HG03439 (cell line): ENCODE measurements at regions not wholly inside any gene's neighbourhood (a gene's known extent, or its start where the extent isn't known, plus 50 kb on each side); places are given as distances from the start of the nearest gene placed in this dataset.

ENCODE experiments used
- ATAC-seq: cut with Tn5 transposase; IDR thresholded peaks from one replicate; pipeline ENCODE4 v1.9.1; 2021; ENCODE audit warnings: mild to moderate bottlenecking, moderate library complexity; ENCODE audit not compliant: unreplicated experiment

GRCh38 chr1:228969953-228970800 is 234.9 kb downstream of the RHOU start:
- ATAC-seq, result no peak

DNA sequence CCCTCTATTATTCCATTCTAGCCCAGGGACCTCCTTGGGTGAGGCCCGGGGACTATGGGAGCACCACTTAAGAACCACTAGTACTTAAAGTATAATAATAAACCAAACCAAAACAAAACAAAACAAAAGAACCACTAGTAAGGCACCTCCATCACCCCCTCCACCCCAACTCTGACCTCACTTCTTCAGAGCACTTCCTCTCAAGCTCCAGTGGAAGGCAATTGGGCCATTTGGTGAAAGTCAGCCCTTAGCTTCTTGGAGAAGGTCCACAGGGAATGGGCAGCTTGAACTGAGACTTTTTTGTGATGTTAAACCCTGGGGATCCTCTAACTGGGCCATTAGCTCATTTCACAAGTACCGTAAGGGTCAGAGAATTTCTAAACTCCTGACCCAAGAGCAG is 237.3 kb downstream of the RHOU start:
- ATAC-seq, result no peak

GRCh38 chr1:228974273-228974672 is 239.0 kb downstream of the RHOU start:
- no peak for ATAC-seq

GRCh38 chr1:228975238-228975907 is 240.1 kb downstream of the RHOU start:
- ATAC-seq, result no peak

DNA sequence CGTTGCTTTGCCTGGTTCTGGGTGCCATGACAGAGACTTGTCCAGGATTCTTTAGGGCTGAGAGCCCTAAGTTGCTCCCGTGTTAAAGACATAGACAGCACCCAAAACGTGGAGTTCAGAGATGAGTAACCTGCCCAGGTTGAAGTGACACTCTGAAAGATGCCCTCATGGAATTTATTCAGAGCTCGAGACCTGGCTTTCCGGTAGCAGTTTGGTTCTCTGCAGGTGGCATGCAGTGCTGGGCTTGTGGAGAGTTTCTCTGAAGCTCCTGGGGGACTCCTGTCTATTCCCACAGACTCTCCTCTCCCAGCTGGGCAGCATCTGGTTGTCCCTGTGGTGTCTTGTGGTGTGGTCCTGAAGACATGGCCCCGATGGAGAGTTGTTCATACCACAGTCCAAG is 241.0 kb downstream of the RHOU start:
- no peak for ATAC-seq

DNA sequence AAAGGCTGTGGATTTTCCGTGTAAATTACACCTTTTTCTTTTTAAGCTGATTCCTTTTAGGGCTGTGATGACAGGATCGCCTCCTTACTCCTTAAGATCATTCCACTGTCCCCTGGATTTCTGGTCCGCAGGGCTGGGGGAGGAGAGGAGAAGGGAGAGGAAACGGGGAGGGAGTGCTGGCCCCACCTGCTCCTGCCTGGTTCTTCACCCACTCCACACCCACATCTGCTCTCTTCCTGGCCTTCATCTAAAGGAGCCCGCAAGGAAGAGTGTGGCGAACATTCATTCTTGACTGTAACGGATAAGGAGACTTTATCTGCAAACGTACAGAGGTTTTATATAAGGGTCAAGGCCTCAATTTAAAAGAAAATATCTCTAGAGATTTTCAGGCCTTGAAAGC is 242.0 kb downstream of the RHOU start:
- no peak for ATAC-seq

DNA sequence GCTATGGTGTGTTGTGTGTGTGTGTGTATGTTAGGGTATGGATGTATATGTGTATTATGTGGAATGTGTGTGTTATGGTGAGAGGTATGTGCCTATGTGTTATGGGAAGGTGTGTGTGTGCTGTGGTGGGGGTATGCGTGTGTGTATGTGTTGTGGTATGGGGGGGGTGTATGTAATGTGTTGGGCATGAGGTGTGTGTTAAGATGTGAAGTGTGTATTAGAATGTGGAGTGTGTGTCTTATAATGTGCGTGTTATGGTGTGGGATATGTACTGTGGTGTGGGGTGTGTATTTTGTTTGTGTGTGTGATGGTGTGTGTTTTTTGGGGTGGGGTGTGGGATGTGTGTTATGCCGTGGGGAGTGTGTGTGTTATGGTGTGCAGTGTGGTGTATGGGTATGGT is 242.5 kb downstream of the RHOU start:
- no peak for ATAC-seq

DNA sequence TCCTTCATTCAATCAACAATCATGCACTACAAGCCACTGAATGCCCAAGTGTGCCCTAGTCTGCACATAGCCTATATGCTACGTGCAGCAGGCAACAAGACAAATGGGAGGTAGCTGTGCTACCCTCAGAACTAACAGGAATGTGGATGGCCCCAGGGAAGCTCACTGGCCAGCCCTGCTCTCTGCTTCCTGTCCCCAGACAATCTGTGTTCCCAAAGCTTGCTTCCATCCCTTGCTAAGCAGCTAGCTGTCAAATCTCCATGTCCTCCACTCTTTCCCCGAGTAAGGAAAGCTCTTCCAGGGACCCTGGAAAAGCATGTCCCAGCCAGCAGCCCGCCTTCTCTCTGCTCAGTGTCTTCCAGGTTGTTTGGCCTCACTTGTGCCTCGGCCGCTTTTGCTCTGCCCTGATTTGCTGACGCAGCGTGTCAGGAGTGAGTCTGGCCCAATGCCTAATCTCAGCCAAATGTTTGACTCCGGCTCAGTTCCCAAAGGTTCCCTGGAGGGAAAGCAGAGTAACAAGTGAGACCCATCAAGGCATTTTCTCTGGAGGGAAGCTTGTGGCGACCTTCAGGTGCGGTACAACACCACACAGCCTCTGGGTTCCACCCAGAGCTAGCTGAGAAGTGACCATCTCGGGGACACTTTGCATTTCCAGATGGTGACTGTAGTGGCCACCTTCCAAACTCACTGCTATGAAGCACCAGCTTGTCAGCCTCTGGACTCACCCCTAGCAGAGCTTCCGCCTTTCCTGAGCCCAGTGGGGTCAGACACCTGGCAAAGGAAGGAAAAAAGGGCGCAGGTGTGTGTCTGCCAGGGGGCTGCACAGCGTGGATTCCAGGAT is 243.4 kb downstream of the RHOU start:
- ATAC-seq, result no peak

DNA sequence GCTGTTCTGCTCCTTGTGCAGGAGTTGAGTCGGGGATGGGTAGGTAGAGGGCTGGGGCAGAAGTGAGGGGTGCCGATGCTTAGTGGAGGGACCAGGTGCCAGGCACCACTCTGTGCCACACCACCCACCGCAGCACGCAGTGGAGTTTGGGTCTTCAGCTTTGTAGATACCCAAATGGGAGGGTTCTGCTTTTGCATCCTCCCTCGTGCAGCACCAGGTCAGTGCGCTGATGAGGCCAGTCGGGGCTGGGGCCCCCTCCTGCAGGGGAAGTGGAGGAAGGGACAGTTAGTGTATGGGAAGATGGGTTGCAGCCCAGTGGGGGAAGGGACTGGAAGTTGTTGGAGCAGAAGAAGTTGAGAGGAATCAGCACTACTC is 244.0 kb downstream of the RHOU start:
- no peak for ATAC-seq

- no peak for ATAC-seq
Observed at GRCh38 chr1:228979774-228980173, 244.5 kb downstream of the RHOU start.

DNA sequence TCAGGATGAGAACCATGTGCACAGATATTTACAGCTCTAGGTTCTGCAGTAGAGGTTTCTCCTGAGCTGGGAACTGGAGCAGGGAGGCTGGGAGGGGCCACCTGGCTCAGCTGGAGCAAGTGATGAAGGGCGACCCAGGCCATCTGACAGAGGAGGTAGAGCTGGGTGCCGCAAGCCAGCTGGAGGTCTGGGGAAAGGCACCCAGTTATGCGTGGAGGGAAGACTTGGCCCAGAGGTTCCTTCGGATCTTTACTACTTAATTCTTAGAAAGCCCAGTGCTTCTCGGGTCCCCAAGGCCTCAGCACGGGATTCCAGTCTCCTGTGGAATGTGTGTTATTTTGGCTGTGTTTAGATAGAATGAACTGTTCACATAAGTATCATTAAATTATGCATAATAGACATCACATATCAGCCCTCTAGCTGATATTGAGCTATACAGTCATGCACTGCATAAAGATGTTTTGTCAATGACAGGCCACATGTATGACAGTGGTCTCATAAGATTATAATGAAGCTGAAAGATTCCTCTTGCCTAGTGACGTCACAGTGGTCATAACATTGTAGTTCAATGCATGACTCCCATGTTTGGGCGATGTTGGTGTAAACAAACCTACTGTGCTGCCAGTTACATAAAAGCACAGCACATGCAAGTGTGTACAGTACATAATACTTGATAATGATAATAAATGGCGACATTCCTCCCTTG is 245.1 kb downstream of the RHOU start:
- ATAC-seq, result no peak

DNA sequence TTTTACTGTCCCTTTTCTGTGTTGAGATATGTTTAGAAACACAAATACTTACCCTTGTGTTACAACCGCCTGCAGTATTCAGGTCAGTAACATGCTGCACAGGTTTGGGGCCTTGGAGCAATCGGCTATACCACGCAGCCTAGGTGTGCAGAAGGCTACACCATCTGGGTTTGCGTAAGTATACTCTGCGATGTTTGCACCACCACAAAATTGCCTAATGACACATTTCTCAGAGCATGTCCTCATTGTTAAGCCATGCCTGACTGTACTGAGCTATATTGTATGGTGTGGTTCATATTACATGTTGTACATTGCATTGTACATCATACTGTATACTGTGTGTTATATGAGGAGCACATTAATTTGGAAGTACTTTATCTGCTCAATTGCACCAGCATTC is 247.4 kb downstream of the RHOU start:
- ATAC-seq, result no peak

DNA sequence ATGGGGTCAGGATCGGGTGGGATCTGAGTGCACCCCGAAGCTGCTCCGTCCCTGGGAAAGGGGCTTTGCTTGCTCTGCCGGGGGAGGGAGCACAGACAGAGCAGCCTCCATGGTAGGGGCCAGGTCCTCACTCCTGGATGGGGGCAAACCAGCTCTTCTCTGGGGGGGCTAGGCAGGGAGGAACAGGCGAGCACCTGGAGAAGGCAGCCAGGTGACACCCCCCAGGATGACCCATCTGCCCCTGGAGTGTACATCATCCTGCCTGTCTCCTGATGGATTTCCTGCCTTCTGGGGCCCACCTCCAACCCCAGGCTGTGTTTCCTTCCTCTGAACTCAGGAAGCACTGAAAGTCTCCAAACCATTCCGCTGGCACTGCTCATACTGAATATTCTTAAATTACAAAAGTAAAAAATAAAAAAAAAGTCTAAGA is 248.0 kb downstream of the RHOU start:
- no peak for ATAC-seq

GRCh38 chr1:228983661-228984060 is 248.4 kb downstream of the RHOU start:
- no peak for ATAC-seq

DNA sequence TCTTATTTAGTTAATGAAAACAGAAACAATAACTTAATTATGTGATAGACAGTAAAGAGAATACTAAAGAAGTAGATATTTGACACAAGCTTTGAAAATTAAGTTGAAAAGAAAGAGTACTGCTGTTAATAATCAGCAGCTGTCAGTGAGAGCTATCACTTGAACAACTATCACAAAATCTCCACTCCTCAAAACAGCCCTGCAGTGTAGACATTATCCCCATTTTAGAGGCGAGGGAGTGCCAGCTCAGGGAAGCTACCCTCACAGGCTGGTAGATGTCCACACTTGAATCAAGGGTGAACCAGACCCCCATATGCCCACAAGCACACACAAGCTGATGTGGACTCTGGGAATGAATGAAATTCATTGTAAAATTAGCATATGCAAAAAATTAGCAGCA is 248.8 kb downstream of the RHOU start:
- ATAC-seq, result no peak

DNA sequence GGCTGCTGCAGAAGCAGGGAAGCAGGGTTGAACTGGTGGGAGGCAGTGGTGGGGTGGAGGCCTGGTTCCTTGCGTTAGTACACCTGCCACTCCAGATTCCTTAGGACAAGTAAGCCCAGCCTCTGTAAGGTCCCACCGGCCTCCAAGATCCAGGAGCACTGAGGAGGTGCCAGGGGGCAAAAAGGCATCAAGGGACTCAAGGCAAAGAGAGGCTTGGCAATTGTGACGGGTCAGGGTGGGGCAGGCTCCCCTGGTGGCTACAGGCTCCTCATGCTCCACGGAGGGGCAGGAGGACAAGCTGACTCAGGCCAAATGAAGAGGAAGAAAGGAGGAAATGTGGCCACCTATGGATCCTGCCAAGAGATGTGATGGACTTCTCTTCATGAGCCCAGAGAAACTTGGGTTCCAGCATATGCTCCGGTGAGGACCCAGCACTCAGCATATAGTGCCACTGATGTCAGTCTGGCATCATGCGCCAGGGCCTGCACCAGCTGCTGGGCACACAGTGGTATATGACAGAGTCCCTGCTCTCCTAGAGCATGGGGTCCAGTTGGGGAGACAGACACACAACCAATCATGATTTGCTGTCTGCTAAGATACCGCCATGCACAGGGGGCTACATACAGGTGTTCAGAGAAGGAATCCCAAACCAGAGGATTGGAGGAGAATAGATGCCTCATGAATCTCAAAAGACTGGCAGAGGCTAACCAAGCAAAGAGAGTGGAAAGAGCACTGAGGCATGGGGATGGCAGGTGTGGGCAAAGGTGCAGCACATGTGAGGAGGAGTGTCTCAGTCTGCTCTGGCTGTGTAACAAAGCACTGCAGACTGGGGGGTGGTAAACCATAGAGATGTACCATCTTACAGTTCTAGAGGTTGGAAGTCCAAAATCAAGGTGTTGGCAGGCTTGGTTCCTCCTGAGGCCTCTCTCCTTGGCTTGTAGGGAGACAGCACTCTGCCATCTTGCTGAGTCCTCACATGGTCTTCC is 249.7 kb downstream of the RHOU start:
- ATAC-seq, result no peak

DNA sequence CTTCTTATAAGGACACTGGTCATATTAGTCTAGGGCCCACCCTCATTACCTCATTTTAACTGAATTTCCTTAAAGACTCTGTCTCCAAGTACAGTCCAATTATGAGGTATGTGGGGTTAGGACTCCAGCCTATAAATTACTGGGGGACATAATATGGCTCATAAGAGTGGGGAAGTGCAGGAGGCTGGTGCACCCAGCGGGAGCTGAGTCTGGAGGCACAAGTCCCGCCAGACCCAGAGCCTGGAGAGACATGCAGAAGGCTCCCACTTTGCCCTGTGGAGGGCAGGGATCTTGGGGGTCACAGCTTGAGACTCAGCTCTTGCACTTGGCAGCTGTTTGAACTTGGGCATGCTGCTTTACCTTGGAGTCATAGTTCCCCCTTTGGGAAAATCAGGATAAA is 250.4 kb downstream of the RHOU start:
- ATAC-seq, result no peak

GRCh38 chr1:228986093-228986904 is 251.0 kb downstream of the RHOU start:
- ATAC-seq, result no peak

- ATAC-seq, result no peak
Observed at GRCh38 chr1:228987286-228987685, 252.0 kb downstream of the RHOU start.
